Posterior cingulate gyrus (tissue), 11 donors: ENCODE measurements at regions not wholly inside any gene's neighbourhood (a gene's known extent, or its start where the extent isn't known, plus 50 kb on each side); places are given as distances from the start of the nearest gene placed in this dataset.
A peak's percentile ranks its signal among the peaks of the same experiment; 100 is the strongest.
"Not testable (repeated sequence)": the region's sequence is repeated elsewhere in the genome, so short reads cannot be mapped to it uniquely, and the experiment has no call there.

ENCODE experiments used
- DNase-seq, 10 donors: peaks; one replicate each; pipeline versions ENCODE4 v3.0.0 to v3.0.0-alpha.2; 2020 to 2021; ENCODE audit warnings: mixed read lengths in 3 of 10
- intact Hi-C: fragments of 100-400 bp; cut with DNase I; formaldehyde crosslinking; loops from one replicate; pipeline ENCODE4 v1.15.1; 2023

- intact Hi-C loops, result no loop called here
- DNase-seq, result no peak
Measured at GRCh38 chr3:105974381-105974780, 105.6 kb upstream of the CBLB start.

GRCh38 chr3:105976196-105976595 lies 107.4 kb upstream of the CBLB start:
- no peak for DNase-seq
- intact Hi-C loops, result no loop called here

GRCh38 chr3:105979961-105980360 lies 111.1 kb upstream of the CBLB start:
- DNase-seq, result no peak
- intact Hi-C loops, result no loop called here

GRCh38 chr3:105982207-105982606 lies 113.4 kb upstream of the CBLB start:
- DNase-seq, result no peak
- intact Hi-C loops, result no loop called here

- intact Hi-C loops, result no loop called here
- no peak for DNase-seq
Measured at GRCh38 chr3:105984837-105985236, 116.0 kb upstream of the CBLB start.

GRCh38 chr3:105986343-105986742 lies 117.5 kb upstream of the CBLB start:
- intact Hi-C loops, DNase-seq: not testable (repeated sequence)

- intact Hi-C loops, result no loop called here
- DNase-seq, result no peak
Measured at GRCh38 chr3:105987809-105988208, 119.0 kb upstream of the CBLB start.

GRCh38 chr3:105988540-105989212 lies 119.9 kb upstream of the CBLB start:
- intact Hi-C loops, result no loop called here
- no peak for DNase-seq

GRCh38 chr3:105996781-105997180 lies 128.0 kb upstream of the CBLB start:
- no peak for DNase-seq
- intact Hi-C loops, result no loop called here

GRCh38 chr3:105997466-105997799 lies 128.6 kb upstream of the CBLB start:
- peak in 1 of 10 donors; percentile 72 for DNase-seq
- intact Hi-C loops, result no loop called here

GRCh38 chr3:105997800-105998526 lies 129.2 kb upstream of the CBLB start:
- peak in 2 of 10 donors; percentile 74 to 80 for DNase-seq
- intact Hi-C loops, result no loop called here

GRCh38 chr3:105999856-106000255 lies 131.0 kb upstream of the CBLB start:
- DNase-seq, result no peak
- intact Hi-C loops, result no loop called here

GRCh38 chr3:106001923-106002322 lies 133.1 kb upstream of the CBLB start:
- intact Hi-C loops, result no loop called here
- no peak for DNase-seq

GRCh38 chr3:106004137-106004681 lies 135.4 kb upstream of the CBLB start:
- DNase-seq, result no peak
- intact Hi-C loops, result no loop called here

- intact Hi-C loops, result no loop called here
Measured at GRCh38 chr3:106004826-106005225, 136.0 kb upstream of the CBLB start.

GRCh38 chr3:106006001-106006400 lies 137.2 kb upstream of the CBLB start:
- intact Hi-C loops, result no loop called here

More at GRCh38 chr3:106004826-106005225, 136.0 kb upstream of the CBLB start:
- no peak for DNase-seq

GRCh38 chr3:106006571-106006970 lies 137.8 kb upstream of the CBLB start:
- no peak for DNase-seq
- intact Hi-C loops, result no loop called here

More at GRCh38 chr3:106006001-106006400, 137.2 kb upstream of the CBLB start:
- DNase-seq, result no peak

- intact Hi-C loops, result no loop called here
- no peak for DNase-seq
Measured at GRCh38 chr3:106007512-106007911, 138.7 kb upstream of the CBLB start.

- intact Hi-C loops, result no loop called here
- no peak for DNase-seq
Measured at GRCh38 chr3:106008766-106009165, 140.0 kb upstream of the CBLB start.

GRCh38 chr3:106010829-106011228 lies 142.0 kb upstream of the CBLB start:
- intact Hi-C loops, result no loop called here
- DNase-seq, result no peak

GRCh38 chr3:106013971-106014370 lies 145.2 kb upstream of the CBLB start:
- DNase-seq, result no peak
- intact Hi-C loops, result no loop called here

- intact Hi-C loops, result no loop called here
- no peak for DNase-seq
Measured at GRCh38 chr3:106014518-106014917, 145.7 kb upstream of the CBLB start.
